PC-3 (cell line): ENCODE measurements at regions not wholly inside any gene's neighbourhood (a gene's known extent, or its start where the extent isn't known, plus 50 kb on each side); places are given as distances from the start of the nearest gene placed in this dataset.

Experiments
- CTCF ChIP-seq: fragments of 300-600 bp; sonication (generic); conservative IDR thresholded peaks from 2 replicates; pipeline ENCODE4 v1.5.1; 2017; ENCODE audit warnings: antibody characterized with exemption, low read depth, mild to moderate bottlenecking, low read length
- EZH2 ChIP-seq: fragments of 300-600 bp; sonication (generic); IDR thresholded peaks from one replicate; pipeline ENCODE4 v1.6.1; 2017; ENCODE audit warnings: antibody characterized with exemption, mild to moderate bottlenecking, low read length; ENCODE audit not compliant: unreplicated experiment

GRCh38 chr6:142592876-142593275 is 291.1 kb downstream of the ADGRG6 start:
- TF ChIP-seq CTCF: no peak
- TF ChIP-seq EZH2: no peak
